ENCODE measurements at regions not wholly inside any gene's neighbourhood (a gene's known extent, or its start where the extent isn't known, plus 50 kb on each side); places are given as distances from the start of the nearest gene placed in this dataset.

- no peak for DNase-seq
- H3K27me3 ChIP-seq (ENCODE audit: low read length): no peaks in the 10 kb centered on the region
- H3K27ac ChIP-seq (ENCODE audit: low read length): no peak overlapping the region
- no peaks in the 10 kb centered on the region for H3F3A ChIP-seq (ENCODE audit: low read length, unreplicated experiment)
- no peaks in the 10 kb centered on the region for H3K79me2 ChIP-seq (ENCODE audit: low read length)
- H3K36me3 ChIP-seq (ENCODE audit: low read depth, low read length): no peaks in the 10 kb centered on the region
- H2AFZ ChIP-seq (ENCODE audit: low read length): no peak overlapping the region
- BruUV-seq (replicated peaks): no TSS peak
- H3K4me1 ChIP-seq (ENCODE audit: insufficient read depth, low read length): no peaks in the 10 kb centered on the region
- intact Hi-C loops (cut with micrococcal nuclease): no loop called here
- ATAC-seq: no peak
- H3K9ac ChIP-seq (ENCODE audit: low read length): no peak overlapping the region
- H4K20me1 ChIP-seq (ENCODE audit: low read length): no peaks in the 10 kb centered on the region
- H3K4me3 ChIP-seq (ENCODE audit: low read length): no peak overlapping the region
- POLR2A ChIA-PET (ENCODE audit: unreplicated experiment): no interaction called here
- H3K9me3 ChIP-seq (ENCODE audit: low read length): no peaks in the 10 kb centered on the region
- CTCF ChIA-PET: no interaction called here
- no peak overlapping the region for H3K4me2 ChIP-seq (ENCODE audit: low read length)
- no peaks in the 10 kb centered on the region for H3K9me2 ChIP-seq (replicated peaks; ENCODE audit: low read length)
- no peak for TF ChIP-seq EZH2phosphoT487 (IDR thresholded peaks at IDR 0.05; ENCODE audit: borderline replicate concordance, low read length)
- TF ChIP-seq CTCF (conservative IDR thresholded peaks at IDR 0.05; ENCODE audit: low read depth, low read length): no peak
- TF ChIP-seq EZH2 (IDR thresholded peaks at IDR 0.05; ENCODE audit: low read length, unreplicated experiment): no peak
Observed at GRCh38 chr1:221648201-221648600, 93.7 kb downstream of the DUSP10 start.

All from PC-3 (cell line).